Erythroblast (primary cell): ENCODE measurements at regions not wholly inside any gene's neighbourhood (a gene's known extent, or its start where the extent isn't known, plus 50 kb on each side); places are given as distances from the start of the nearest gene placed in this dataset.

Source experiments
- GATA1 ChIP-seq: IDR thresholded peaks from 2 replicates; pipeline ENCODE4 v1.6.1; 2011; ENCODE audit warnings: low read depth, mild to moderate bottlenecking, control low read depth, low read length, moderate library complexity
- POLR2A ChIP-seq: IDR thresholded peaks from 2 replicates; pipeline ENCODE4 v1.6.1; 2011; ENCODE audit warnings: mild to moderate bottlenecking, low read length

- TF ChIP-seq POLR2A (no peak), GATA1 (no peak)
Observed at GRCh38 chr10:130717083-130717482, 580.9 kb downstream of the GLRX3 start.
